ENCODE measurements at regions not wholly inside any gene's neighbourhood (a gene's known extent, or its start where the extent isn't known, plus 50 kb on each side); places are given as distances from the start of the nearest gene placed in this dataset.

DNA sequence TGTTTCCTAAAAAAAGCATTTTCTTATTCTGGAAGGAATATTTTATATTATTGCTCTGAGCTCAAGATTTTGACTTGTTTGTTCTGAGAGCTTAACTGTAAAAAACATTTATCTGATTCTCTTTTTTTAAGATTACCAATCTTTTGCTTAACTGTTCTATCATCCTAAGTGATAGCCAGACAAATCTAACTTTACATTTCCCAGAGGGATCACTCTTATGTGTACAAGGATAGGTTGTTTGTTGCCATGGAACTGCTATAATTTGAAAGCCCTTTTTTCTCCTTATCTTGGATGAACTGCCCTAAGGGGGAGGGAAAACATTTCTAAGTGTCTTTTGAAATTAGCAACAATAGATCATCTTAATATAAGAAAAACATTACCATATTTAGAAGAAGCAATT is 494.7 kb downstream of the TRAM1L1 start:
- TF ChIP-seq, protein P1, sequence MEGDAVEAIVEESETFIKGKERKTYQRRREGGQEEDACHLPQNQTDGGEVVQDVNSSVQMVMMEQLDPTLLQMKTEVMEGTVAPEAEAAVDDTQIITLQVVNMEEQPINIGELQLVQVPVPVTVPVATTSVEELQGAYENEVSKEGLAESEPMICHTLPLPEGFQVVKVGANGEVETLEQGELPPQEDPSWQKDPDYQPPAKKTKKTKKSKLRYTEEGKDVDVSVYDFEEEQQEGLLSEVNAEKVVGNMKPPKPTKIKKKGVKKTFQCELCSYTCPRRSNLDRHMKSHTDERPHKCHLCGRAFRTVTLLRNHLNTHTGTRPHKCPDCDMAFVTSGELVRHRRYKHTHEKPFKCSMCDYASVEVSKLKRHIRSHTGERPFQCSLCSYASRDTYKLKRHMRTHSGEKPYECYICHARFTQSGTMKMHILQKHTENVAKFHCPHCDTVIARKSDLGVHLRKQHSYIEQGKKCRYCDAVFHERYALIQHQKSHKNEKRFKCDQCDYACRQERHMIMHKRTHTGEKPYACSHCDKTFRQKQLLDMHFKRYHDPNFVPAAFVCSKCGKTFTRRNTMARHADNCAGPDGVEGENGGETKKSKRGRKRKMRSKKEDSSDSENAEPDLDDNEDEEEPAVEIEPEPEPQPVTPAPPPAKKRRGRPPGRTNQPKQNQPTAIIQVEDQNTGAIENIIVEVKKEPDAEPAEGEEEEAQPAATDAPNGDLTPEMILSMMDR (conservative IDR thresholded peaks at IDR 0.05; ENCODE audit: low read depth in 2 of 2): no peak
- TF ChIP-seq, protein P2, sequence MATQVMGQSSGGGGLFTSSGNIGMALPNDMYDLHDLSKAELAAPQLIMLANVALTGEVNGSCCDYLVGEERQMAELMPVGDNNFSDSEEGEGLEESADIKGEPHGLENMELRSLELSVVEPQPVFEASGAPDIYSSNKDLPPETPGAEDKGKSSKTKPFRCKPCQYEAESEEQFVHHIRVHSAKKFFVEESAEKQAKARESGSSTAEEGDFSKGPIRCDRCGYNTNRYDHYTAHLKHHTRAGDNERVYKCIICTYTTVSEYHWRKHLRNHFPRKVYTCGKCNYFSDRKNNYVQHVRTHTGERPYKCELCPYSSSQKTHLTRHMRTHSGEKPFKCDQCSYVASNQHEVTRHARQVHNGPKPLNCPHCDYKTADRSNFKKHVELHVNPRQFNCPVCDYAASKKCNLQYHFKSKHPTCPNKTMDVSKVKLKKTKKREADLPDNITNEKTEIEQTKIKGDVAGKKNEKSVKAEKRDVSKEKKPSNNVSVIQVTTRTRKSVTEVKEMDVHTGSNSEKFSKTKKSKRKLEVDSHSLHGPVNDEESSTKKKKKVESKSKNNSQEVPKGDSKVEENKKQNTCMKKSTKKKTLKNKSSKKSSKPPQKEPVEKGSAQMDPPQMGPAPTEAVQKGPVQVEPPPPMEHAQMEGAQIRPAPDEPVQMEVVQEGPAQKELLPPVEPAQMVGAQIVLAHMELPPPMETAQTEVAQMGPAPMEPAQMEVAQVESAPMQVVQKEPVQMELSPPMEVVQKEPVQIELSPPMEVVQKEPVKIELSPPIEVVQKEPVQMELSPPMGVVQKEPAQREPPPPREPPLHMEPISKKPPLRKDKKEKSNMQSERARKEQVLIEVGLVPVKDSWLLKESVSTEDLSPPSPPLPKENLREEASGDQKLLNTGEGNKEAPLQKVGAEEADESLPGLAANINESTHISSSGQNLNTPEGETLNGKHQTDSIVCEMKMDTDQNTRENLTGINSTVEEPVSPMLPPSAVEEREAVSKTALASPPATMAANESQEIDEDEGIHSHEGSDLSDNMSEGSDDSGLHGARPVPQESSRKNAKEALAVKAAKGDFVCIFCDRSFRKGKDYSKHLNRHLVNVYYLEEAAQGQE (IDR thresholded peaks at IDR 0.05; ENCODE audit: unreplicated experiment): no peak
- TF ChIP-seq EZH2 (IDR thresholded peaks at IDR 0.05; ENCODE audit: low read depth, unreplicated experiment) (no peak), JUNB (IDR thresholded peaks at IDR 0.05; ENCODE audit: unreplicated experiment) (no peak), POLR2AphosphoS5 (IDR thresholded peaks at IDR 0.05; ENCODE audit: low read depth) (no peak), EZH2phosphoT487 (IDR thresholded peaks at IDR 0.05; ENCODE audit: unreplicated experiment) (no peak), NANOG (IDR thresholded peaks at IDR 0.05; ENCODE audit: borderline replicate concordance) (no peak), CREB1 (CRISPR knock-in tag; IDR thresholded peaks at IDR 0.05; ENCODE audit: low read depth) (no peak), STAT1 (IDR thresholded peaks at IDR 0.05; ENCODE audit: unreplicated experiment) (no peak), ZNF331 (CRISPR knock-in tag; IDR thresholded peaks at IDR 0.05; ENCODE audit: low read depth) (no peak)

All from GM23338 (cell line).